Transverse colon (tissue), 4 donors: ENCODE measurements at regions not wholly inside any gene's neighbourhood (a gene's known extent, or its start where the extent isn't known, plus 50 kb on each side); places are given as distances from the start of the nearest gene placed in this dataset.

Source experiments
- EP300 ChIP-seq: sonication (generic); formaldehyde crosslinking; IDR thresholded peaks from one replicate; pipeline ENCODE4 v1.6.1; 2017; ENCODE audit warnings: antibody characterized with exemption, low read depth
- POLR2A ChIP-seq: fragments of 450-650 bp; IDR thresholded peaks from one replicate; pipeline ENCODE4 v1.6.1; 2016; ENCODE audit warnings: antibody characterized with exemption, mild to moderate bottlenecking, moderate library complexity
- POLR2AphosphoS5 ChIP-seq, 3 donors: sonication (generic); formaldehyde crosslinking; IDR thresholded peaks; one replicate each; pipeline ENCODE4 v1.6.1; 2016; ENCODE audit warnings: antibody characterized with exemption in 3 of 3
- TF ChIP-seq, protein P1 (sequence below), 5 experiments: fragments of 200-600 bp in 3 of 5; fragments of 450-650 bp in 2 of 5; sonication (generic) in 3 of 5; IDR thresholded peaks; 1 replicate in 2 of 5; 2 replicates in 3 of 5; pipeline ENCODE4 v1.5.1; 2016 to 2017; ENCODE audit warnings: antibody characterized with exemption in 5 of 5, inconsistent platforms in 3 of 5, mild to moderate bottlenecking in 2 of 5, moderate library complexity in 1 of 5

DNA sequence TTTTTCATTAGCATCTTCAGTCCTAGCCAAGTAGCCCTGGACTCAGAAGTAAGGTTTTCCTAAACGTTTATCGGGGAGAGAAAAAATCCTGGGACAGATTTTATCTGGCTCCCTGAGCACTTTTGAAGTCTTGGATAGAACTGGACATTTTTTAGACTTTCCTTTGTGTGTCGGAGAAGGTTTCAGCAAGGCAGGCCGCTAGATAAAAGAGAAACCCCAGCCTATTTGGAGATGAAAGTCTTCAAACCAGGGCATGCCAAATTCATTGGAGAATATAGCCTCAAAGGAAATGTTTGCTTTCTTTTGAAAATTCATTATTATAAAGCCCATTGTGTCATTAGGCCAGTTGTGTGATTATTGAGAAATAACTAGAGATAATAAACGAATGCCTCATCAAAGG lies 228.1 kb downstream of the BAMBI start:
- TF ChIP-seq POLR2AphosphoS5 (IDR thresholded peaks at IDR 0.05) (no peak), POLR2A (no peak), EP300 (no peak)
- TF ChIP-seq, protein P1, sequence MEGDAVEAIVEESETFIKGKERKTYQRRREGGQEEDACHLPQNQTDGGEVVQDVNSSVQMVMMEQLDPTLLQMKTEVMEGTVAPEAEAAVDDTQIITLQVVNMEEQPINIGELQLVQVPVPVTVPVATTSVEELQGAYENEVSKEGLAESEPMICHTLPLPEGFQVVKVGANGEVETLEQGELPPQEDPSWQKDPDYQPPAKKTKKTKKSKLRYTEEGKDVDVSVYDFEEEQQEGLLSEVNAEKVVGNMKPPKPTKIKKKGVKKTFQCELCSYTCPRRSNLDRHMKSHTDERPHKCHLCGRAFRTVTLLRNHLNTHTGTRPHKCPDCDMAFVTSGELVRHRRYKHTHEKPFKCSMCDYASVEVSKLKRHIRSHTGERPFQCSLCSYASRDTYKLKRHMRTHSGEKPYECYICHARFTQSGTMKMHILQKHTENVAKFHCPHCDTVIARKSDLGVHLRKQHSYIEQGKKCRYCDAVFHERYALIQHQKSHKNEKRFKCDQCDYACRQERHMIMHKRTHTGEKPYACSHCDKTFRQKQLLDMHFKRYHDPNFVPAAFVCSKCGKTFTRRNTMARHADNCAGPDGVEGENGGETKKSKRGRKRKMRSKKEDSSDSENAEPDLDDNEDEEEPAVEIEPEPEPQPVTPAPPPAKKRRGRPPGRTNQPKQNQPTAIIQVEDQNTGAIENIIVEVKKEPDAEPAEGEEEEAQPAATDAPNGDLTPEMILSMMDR (IDR thresholded peaks at IDR 0.05): no peak
